GM18861 (cell line): ENCODE measurements at regions not wholly inside any gene's neighbourhood (a gene's known extent, or its start where the extent isn't known, plus 50 kb on each side); places are given as distances from the start of the nearest gene placed in this dataset.
"Not testable (repeated sequence)": the region's sequence is repeated elsewhere in the genome, so short reads cannot be mapped to it uniquely, and the experiment has no call there.

Source experiments
- ATAC-seq: cut with Tn5 transposase; IDR thresholded peaks from one replicate; pipeline ENCODE4 v1.9.1; 2021; ENCODE audit not compliant: unreplicated experiment

DNA sequence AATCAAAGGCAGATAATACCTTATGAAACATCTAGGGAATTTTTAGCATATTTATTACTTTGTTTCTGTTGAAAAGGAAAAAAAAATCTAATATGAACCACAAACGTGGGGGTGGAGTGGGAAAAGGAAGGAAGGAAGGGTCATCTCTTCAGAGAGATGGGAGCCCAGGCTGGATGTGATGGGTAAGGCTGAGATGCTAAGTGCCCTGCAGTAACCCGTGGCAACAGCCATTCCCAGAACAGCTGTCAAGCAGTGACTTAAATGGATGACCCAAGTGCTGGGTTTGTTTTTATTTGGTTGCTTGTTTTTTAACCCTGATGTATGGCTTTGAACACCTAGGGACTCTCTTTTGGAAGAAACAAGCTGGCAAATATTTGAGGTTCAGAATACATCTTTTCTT is 50.7 kb upstream of the KLF7 start:
- no peak for ATAC-seq

DNA sequence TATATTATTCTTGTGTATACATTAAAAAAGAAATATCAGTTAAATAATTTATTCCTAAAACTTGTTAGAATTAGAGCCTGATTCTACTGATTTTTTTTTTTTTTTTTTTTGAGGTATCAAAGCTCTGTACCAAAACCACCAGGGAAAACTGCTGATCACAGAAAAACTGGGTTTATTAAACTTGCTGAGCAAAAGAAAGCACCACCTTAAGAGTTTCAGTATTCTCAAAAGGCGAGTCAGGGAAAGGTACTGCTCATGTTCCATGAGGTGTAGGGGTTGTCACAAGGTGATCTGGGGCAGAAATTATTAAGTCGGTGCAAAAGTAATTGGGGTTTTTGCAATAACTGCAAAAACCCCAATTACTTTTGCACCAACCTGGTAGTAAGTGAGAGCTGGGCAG is 51.7 kb upstream of the KLF7 start:
- ATAC-seq: no peak

DNA sequence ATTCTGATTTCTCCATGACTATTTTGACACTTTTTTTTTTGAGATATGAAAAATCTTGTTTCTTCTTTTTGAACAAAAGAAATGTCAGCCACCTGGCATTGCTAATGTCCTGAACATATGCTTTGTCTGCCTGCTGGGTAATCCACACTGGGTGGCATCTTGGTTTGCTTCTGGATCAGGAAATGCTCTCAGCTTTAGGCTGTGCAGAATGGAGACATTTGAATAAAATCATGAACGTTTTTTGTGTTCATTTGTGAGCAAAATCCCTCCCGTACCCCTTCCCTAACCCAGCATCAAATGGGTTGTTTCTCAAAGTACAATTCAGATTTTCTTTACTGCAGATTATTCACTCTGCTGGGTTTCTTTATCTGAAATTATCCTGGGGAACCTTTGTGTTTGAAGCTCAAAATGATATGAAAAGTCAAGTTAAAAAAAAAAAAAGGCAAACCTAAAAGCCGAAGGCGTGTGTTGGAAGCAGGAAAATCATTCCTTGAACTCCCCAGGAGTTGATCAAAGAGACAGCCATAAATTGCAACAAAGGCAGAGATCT is 53.4 kb upstream of the KLF7 start:
- ATAC-seq: no peak

GRCh38 chr2:207219676-207220501 is 54.1 kb upstream of the KLF7 start:
- ATAC-seq: no peak

- ATAC-seq: no peak
These were observed 56.0 kb upstream of the KLF7 start for GRCh38 chr2:207221731-207222130.

DNA sequence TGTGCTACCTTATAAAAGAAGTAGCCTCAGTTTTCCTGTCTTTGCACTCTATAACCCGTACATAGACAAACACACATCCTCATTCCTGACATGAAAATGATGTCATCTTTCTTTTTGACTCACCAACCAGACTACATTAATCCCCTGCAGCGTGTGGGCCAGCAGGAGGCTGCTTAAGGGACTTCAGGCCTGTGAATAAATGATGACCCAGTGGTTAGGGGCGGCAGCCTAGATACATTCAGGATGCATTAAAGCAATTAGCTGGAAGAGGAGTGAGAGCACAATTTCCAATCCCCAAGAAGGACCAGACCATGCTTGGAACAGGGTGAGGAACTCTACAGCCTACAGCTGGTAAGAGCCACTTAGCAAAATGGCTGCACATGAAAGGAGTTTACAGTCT is 57.3 kb upstream of the KLF7 start:
- ATAC-seq: peak; percentile 96

DNA sequence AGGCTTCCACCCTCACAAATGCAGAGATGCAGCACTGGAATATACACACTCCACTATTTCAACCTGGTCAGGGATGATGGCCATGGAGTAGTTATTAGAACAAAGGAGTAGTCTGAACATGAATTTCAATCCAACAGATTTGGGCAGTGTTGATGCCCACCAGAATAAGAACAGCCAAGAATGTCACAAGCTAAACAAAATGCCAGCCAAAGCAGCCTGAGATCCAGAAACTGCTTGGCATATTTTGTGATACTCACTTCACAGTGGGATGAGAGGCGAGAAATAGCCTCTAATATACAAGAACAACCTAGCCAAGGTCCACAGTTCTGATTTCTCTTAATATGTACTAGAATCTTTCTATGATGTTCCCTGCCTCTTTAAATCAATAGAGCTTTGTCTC is 58.6 kb upstream of the KLF7 start:
- no peak for ATAC-seq

DNA sequence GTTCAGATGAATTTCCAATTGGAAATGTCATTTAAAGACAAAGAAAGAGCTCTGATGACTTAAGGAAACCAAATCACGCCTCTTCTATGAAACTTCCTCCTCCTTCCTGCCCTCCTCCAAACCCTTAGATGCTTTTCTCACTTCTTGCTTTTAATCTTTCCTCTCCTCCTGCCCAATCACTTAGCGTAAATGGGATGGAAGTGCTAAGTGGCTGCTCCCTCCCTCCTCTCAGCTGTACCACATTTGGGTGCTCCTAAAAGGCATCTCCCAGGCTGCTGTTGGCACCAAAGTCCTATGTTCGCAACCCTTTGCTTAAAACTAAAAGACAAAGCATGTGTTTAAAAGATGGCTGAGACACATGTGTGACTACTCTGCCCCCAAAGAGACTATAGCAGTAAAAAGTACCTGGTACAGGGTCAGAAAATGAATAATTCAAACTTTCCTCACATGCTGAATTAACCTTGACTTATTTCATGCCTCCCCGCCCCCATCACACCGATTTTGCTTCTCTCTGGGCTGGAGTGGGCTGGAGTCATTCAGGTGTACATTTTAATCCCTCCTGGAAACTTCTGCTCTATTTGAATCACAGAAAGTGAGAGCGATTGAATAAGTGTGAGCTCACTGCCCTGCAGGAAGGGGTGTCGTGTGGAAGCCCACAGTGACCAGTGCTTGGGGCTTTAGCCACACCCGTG is 59.2 kb upstream of the KLF7 start:
- ATAC-seq: no peak

DNA sequence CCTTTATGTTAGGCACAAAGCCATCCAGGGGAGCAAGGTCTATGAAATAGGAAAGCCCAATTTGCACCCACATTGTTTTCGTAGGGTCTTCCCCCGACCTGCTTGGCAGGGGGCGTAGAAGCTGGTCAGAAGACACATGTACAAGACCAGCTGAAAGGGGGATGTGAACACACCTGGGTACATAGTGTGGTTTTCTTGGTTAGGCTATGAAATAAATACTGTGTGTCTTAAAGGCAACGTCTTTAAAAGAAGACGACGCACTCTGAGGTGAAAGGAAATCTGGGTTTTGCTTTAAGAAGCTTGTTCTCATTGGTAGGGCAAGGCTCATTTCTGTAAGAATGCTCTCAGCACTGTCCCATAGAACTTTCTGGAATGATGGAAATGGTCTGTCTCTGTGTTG is 60.0 kb upstream of the KLF7 start:
- no peak for ATAC-seq

- no peak for ATAC-seq
These were observed 60.5 kb upstream of the KLF7 start for GRCh38 chr2:207226243-207226642.

GRCh38 chr2:207226671-207227061 is 60.9 kb upstream of the KLF7 start:
- no peak for ATAC-seq

GRCh38 chr2:207227062-207227748 is 61.5 kb upstream of the KLF7 start:
- ATAC-seq: no peak

GRCh38 chr2:207227749-207228145 is 62.0 kb upstream of the KLF7 start:
- ATAC-seq: no peak

DNA sequence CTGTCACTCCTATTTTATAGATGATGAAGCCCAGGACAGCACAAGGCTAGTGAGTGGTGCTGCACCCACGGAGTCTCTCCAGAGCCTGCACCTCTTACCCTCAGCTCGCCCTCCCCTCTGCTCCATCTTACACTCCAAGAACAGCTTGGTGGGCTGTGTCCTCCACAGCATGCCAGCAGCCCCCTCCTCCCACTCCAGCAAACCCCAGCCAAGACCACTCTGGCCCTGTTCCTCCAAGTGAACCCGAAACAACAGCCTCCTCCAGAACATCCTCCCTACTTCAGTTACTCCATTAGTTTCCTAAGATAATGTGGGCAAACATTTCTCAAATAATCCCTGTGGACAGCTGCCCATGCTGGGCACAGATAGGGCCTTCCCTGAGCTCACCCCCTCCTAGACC is 62.7 kb upstream of the KLF7 start:
- ATAC-seq: no peak

DNA sequence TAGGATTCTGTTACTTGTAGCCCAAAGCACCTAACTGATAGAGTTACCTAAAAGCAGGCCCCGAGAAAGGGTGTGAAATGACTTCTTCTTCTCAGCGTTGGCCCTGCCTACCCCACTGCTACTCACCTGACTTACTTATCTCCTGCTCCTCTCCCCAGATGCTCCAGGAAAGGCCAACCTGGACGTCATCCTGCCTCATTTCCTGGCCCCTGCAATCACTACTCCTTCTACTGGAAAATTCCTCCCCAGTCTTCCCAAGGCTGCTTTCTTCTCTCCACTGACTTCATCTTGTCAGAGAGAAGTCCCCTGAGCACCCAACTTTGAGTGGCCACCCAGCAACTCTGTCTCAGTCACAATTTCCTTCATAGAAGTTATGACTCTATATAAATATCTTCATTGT is 63.4 kb upstream of the KLF7 start:
- ATAC-seq: no peak

- ATAC-seq: no peak
These were observed 64.7 kb upstream of the KLF7 start for GRCh38 chr2:207230261-207231105.

GRCh38 chr2:207231106-207231865 is 65.5 kb upstream of the KLF7 start:
- ATAC-seq: no peak

DNA sequence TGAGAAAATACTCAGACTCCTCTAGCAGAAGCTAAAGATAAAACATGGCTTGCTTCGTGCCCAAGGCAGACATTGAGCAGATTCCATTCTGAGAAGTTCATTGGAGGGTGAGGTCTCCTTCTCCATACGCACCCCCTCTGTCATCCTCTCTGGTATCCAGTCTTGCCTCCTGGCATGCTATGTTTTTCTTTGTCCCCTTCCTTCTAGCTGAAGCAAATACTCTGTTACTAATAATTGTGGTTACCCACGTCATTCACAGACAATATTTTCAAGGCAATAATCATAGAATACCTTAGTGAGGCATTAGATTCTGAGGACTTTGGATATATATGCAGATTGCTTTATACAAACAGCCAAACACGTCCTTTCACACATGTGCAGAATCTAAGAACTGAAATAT is 66.2 kb upstream of the KLF7 start:
- no peak for ATAC-seq

GRCh38 chr2:207233141-207233540 is 67.4 kb upstream of the KLF7 start:
- ATAC-seq: not testable (repeated sequence)

- no peak for ATAC-seq
These were observed 68.0 kb upstream of the KLF7 start for GRCh38 chr2:207233731-207234130.
